Osteocyte (in vitro differentiated cells): ENCODE measurements at regions not wholly inside any gene's neighbourhood (a gene's known extent, or its start where the extent isn't known, plus 50 kb on each side); places are given as distances from the start of the nearest gene placed in this dataset.

Experiments
- DNase-seq: peaks from one replicate; pipeline ENCODE4 v3.0.0; 2021; ENCODE audit warnings: mixed read lengths; ENCODE audit not compliant: unreplicated experiment; ENCODE audit errors: extremely low spot score
- H3K27ac Mint-ChIP-seq: one replicate; pipeline ENCODE4 v1.8.0; 2021; ENCODE audit warnings: mild to moderate bottlenecking, mixed read lengths; ENCODE audit not compliant: unreplicated experiment
- H3K27me3 Mint-ChIP-seq: one replicate; pipeline ENCODE4 v1.8.0; 2021; ENCODE audit warnings: mixed read lengths; ENCODE audit not compliant: unreplicated experiment
- H3K36me3 Mint-ChIP-seq: one replicate; pipeline ENCODE4 v1.8.0; 2021; ENCODE audit warnings: mixed read lengths; ENCODE audit not compliant: unreplicated experiment
- H3K4me1 Mint-ChIP-seq: one replicate; pipeline ENCODE4 v1.8.0; 2021; ENCODE audit warnings: mixed read lengths; ENCODE audit not compliant: unreplicated experiment
- H3K4me3 Mint-ChIP-seq: one replicate; pipeline ENCODE4 v1.8.0; 2021; ENCODE audit warnings: mild to moderate bottlenecking, moderate library complexity, mixed read lengths; ENCODE audit not compliant: unreplicated experiment
- H3K9me3 Mint-ChIP-seq: one replicate; pipeline ENCODE4 v1.8.0; 2021; ENCODE audit warnings: mixed read lengths; ENCODE audit not compliant: unreplicated experiment
- TF ChIP-seq, protein P1 (sequence below): fragments of 200-600 bp; sonication (generic); IDR thresholded peaks from 2 replicates; pipeline ENCODE4 v1.5.0; 2021; ENCODE audit warnings: antibody characterized with exemption, mild to moderate bottlenecking, moderate library complexity

DNA sequence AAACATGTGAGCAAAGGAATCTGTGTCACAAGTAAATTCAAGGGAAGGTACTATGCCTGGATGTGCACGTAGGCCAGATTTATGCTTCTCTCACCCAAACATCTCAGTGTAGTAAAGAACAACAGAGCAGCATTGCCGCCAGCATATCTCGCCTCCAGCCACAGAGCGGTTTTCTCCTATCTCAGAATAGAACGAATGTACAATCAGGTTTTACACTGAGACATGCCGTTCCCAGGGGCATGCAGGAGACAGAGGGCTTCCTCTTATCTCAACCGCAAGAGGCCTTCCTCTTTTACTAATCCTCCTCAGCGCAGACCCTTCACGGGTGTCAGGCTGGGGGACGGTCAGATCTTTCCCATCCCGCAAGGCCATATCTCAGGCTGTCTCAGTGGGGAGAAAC is 175.3 kb downstream of the RPIA start:
- H3K36me3 Mint-ChIP-seq = no peaks in the 10 kb centered on the region
- H3K4me1 Mint-ChIP-seq = no peaks in the 10 kb centered on the region
- DNase-seq = no peak
- TF ChIP-seq, protein P1, sequence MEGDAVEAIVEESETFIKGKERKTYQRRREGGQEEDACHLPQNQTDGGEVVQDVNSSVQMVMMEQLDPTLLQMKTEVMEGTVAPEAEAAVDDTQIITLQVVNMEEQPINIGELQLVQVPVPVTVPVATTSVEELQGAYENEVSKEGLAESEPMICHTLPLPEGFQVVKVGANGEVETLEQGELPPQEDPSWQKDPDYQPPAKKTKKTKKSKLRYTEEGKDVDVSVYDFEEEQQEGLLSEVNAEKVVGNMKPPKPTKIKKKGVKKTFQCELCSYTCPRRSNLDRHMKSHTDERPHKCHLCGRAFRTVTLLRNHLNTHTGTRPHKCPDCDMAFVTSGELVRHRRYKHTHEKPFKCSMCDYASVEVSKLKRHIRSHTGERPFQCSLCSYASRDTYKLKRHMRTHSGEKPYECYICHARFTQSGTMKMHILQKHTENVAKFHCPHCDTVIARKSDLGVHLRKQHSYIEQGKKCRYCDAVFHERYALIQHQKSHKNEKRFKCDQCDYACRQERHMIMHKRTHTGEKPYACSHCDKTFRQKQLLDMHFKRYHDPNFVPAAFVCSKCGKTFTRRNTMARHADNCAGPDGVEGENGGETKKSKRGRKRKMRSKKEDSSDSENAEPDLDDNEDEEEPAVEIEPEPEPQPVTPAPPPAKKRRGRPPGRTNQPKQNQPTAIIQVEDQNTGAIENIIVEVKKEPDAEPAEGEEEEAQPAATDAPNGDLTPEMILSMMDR = no peak
- no peaks in the 10 kb centered on the region for H3K9me3 Mint-ChIP-seq
- H3K27me3 Mint-ChIP-seq = peaks cover 20% of the 10 kb centered on the region
- H3K4me3 Mint-ChIP-seq = no peak overlapping the region
- no peak overlapping the region for H3K27ac Mint-ChIP-seq

DNA sequence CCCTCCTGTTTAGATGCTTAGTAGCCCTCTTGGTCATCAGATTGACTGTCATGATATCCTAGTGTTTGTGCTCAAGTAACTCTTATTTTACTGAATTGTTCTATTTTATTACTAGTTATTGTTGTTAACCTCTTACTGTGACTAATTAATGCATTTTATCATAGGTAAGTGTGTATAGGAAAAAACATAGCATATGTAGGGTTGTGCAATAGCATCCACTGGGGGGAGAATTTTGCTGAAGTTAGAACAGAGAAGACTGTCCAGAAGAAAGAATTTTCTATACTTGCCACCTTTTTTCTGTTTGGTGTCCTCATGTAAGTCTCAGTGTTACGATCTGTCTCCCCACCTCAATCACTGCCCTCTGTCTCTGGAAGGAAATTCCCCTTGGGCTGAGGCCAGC is 177.4 kb downstream of the RPIA start:
- Mint-ChIP-seq H3K27me3 (peaks cover 21% of the 10 kb centered on the region), H3K9me3 (no peaks in the 10 kb centered on the region), H3K4me3 (no peak overlapping the region), H3K27ac (no peak overlapping the region), H3K4me1 (no peaks in the 10 kb centered on the region), H3K36me3 (no peaks in the 10 kb centered on the region)
- no peak for DNase-seq
- TF ChIP-seq, protein P1 = no peak

DNA sequence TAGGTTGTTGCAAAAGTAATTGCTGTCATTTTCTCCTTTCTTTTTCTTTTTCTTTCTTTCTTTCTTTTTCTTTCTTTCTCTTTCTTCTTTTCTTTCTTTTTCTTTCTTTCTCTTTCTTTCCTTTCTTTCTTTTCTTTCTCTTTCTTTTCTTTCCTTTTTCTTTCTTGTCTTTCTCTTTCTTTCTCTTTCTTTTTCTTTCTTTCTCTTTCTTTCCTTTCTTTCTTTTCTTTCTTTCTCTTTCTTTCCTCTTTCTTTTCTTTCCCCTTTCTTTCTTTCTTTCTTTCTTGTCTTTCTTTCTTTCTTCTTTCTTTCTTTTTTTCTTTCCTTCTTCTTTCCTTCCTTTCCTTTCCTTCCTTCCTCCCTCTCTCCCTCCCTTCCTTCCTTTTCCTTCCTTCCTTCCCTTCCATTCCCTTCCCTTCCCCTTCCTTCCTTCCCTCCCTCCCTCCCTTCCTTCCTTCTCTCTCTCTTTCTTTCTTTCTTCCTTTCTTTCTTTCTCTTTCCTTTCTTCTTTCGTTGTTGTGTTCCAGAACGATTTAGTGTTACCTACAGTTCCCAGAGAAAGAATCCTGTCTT is 178.9 kb downstream of the RPIA start:
- H3K27me3 Mint-ChIP-seq = peaks cover 15% of the 10 kb centered on the region
- no peaks in the 10 kb centered on the region for H3K36me3 Mint-ChIP-seq
- H3K4me3 Mint-ChIP-seq = no peak overlapping the region
- TF ChIP-seq, protein P1 = no peak
- no peaks in the 10 kb centered on the region for H3K9me3 Mint-ChIP-seq
- no peak overlapping the region for H3K27ac Mint-ChIP-seq
- DNase-seq = no peak
- no peaks in the 10 kb centered on the region for H3K4me1 Mint-ChIP-seq

DNA sequence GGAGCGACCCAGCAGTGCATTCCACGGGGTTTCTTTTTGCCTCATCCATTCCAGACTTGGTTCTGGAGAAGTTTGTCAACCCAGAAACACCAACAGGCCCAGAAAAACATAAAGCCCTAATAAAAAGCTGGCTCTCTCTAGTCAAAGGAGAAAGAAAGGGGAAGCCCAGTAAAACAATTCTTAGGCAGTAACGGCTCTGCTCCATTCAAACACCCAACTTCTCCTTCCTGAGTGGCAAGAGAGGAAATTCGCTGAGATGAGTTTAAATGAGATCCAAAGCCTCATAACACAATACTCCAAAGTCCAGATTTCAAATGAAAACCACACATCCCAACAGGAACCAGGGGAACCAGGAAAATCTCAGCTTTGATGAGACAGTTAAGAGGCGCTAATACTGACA is 179.9 kb downstream of the RPIA start:
- TF ChIP-seq, protein P1 = no peak
- H3K9me3 Mint-ChIP-seq = no peaks in the 10 kb centered on the region
- H3K27ac Mint-ChIP-seq = no peak overlapping the region
- H3K4me3 Mint-ChIP-seq = no peak overlapping the region
- H3K36me3 Mint-ChIP-seq = no peaks in the 10 kb centered on the region
- no peaks in the 10 kb centered on the region for H3K4me1 Mint-ChIP-seq
- peaks cover 15% of the 10 kb centered on the region for H3K27me3 Mint-ChIP-seq
- DNase-seq = no peak

DNA sequence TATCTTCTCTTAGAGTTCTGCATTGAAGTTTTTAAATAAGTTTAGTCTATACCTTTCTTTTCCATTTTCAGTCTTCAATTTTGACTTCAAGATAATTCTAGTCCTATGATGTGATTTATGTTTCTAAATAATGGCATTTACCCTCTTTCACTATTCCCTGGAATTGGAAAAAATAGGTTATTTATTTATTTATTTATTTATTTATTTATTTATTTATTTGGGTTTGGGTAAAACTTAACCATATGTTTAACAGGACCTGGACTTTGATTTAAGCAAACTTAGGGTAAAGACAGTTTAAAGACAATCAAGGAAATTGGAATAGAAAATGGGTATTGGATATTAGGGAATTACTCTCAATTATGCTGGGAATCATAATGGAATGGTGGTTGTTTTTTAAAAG is 182.1 kb downstream of the RPIA start:
- DNase-seq = no peak
- Mint-ChIP-seq H3K9me3 (no peaks in the 10 kb centered on the region), H3K4me3 (no peak overlapping the region), H3K27ac (no peak overlapping the region), H3K4me1 (no peaks in the 10 kb centered on the region), H3K27me3 (peaks cover 17% of the 10 kb centered on the region), H3K36me3 (no peaks in the 10 kb centered on the region)
- TF ChIP-seq, protein P1 = no peak
